ENCODE measurements at regions not wholly inside any gene's neighbourhood (a gene's known extent, or its start where the extent isn't known, plus 50 kb on each side); places are given as distances from the start of the nearest gene placed in this dataset.

DNA sequence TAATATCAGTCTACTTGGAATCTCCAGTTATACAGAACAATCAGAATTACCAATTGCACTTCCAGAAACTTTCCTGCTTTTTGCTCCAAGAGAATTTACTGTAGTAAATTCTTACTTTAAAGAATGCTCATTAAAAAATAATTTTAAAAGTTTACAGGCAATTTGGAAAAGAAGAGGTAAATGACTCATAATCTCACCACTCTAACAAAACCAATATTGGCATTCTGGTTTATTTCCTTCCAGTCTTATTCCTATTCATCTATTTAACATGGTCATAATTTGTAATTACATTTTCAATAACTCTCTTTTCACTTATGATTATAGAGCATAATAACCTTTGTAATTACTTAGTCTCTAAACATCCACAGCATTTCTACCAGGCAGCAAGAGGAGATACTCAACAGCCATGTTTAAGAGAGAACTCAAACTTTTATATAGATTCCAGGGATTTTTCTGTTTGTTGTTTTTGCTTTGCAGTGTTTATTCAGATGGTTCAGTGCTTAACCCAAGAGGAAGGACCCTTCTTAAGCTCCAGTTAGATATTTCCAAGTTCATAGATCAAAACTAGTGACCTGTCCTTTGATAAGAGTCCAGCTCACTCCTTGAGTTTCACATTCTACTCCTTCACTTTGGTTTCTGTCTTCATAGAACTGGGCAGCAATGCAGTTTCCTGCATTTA is 464.7 kb downstream of the TXNL1 start:
- Mint-ChIP-seq H3K4me1 (no peaks in the 10 kb centered on the region), H3K36me3 (ENCODE audit: low read depth) (no peaks in the 10 kb centered on the region), H3K4me3 (no peak overlapping the region), H3K27me3 (ENCODE audit: low read depth) (no peaks in the 10 kb centered on the region), H3K9me3 (no peaks in the 10 kb centered on the region), H3K27ac (no peak overlapping the region)
- TF ChIP-seq, protein P1, sequence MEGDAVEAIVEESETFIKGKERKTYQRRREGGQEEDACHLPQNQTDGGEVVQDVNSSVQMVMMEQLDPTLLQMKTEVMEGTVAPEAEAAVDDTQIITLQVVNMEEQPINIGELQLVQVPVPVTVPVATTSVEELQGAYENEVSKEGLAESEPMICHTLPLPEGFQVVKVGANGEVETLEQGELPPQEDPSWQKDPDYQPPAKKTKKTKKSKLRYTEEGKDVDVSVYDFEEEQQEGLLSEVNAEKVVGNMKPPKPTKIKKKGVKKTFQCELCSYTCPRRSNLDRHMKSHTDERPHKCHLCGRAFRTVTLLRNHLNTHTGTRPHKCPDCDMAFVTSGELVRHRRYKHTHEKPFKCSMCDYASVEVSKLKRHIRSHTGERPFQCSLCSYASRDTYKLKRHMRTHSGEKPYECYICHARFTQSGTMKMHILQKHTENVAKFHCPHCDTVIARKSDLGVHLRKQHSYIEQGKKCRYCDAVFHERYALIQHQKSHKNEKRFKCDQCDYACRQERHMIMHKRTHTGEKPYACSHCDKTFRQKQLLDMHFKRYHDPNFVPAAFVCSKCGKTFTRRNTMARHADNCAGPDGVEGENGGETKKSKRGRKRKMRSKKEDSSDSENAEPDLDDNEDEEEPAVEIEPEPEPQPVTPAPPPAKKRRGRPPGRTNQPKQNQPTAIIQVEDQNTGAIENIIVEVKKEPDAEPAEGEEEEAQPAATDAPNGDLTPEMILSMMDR (IDR thresholded peaks at IDR 0.05; ENCODE audit: unreplicated experiment in 3 of 3): no peak

DNA sequence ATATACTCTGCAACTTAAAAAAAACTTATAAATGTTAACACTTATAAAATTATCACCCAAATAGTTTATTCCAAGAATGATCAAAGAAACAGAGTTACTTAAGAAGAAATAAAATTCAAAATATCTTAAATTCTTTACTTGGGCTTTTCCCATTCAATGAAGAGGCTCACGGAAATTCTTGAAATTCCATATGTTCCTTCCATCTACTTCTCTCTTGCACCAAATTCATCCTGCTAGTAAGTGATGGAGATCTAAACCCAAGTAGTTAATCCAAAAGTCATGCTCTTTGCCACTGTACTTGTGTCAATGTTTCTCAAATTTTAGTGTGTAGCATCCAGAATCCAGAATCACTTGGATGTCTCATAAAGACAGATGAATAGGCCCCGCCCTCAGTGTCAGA is 465.9 kb downstream of the TXNL1 start:
- no peak overlapping the region for H3K27ac Mint-ChIP-seq
- H3K27me3 Mint-ChIP-seq (ENCODE audit: low read depth): no peaks in the 10 kb centered on the region
- H3K36me3 Mint-ChIP-seq (ENCODE audit: low read depth): no peaks in the 10 kb centered on the region
- no peak overlapping the region for H3K4me3 Mint-ChIP-seq
- no peaks in the 10 kb centered on the region for H3K9me3 Mint-ChIP-seq
- H3K4me1 Mint-ChIP-seq: peaks cover 3% of the 10 kb centered on the region
- TF ChIP-seq, protein P1 (IDR thresholded peaks at IDR 0.05; ENCODE audit: unreplicated experiment in 3 of 3): no peak

DNA sequence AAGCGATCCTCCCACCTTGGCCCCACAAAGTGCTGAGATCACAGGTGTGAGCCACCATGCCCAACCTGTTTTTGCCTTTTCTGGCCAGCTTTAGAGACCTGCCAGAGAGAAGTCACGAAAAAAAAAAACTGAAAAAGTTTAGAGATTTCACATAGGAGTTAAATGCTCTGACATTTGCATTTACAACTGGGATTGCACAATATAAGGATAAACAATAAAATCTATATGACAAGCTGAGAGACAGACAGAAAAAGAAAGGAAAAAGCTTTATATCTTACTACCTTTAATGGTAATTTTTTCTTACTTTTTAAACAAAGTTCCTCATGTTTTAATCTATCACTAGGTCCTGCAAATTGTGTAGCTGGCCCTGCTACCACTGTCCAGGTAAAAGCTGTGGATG is 466.5 kb downstream of the TXNL1 start:
- TF ChIP-seq, protein P1 (IDR thresholded peaks at IDR 0.05; ENCODE audit: unreplicated experiment in 3 of 3): no peak
- Mint-ChIP-seq H3K9me3 (no peaks in the 10 kb centered on the region), H3K36me3 (ENCODE audit: low read depth) (no peaks in the 10 kb centered on the region), H3K27ac (no peak overlapping the region), H3K27me3 (ENCODE audit: low read depth) (no peaks in the 10 kb centered on the region), H3K4me1 (peaks cover 6% of the 10 kb centered on the region), H3K4me3 (no peak overlapping the region)

DNA sequence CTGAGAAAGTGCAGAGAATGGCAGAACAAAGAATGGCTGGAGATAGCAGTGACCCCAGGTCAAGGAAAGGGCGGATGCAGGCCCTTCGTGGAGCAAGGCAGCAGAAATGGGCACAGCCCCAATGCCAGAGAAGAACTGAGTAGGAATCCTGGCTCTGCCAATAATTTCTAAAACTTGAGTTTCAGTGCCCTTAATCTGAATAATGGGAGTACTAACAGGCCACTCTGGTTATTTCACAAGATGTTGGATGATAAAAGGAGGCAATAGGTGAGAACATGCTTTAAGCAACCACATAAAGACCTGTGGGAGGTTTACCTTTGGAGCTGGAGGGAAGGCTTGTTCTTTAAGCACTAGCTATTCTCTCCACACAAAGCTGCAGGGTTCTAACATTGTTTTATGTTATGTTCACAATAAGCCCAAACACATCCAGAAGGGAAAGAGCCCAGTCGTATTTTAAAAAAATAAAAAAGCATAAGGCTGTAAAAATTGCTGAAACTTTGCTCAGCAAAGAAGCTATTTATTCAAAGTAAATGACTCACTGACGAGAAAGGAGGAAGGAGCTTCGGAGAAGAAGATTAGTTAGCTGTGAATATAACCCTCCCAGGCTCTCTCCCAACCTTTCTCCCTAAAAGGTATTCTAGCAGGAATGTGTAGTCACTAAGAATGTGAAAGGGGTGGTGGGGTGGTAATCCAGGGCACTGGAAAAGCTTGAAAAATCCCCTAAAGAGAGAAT is 470.2 kb downstream of the TXNL1 start:
- TF ChIP-seq, protein P1 (IDR thresholded peaks at IDR 0.05; ENCODE audit: unreplicated experiment in 3 of 3): no peak
- Mint-ChIP-seq H3K27me3 (ENCODE audit: low read depth) (no peaks in the 10 kb centered on the region), H3K9me3 (no peaks in the 10 kb centered on the region), H3K4me1 (peaks cover 7% of the 10 kb centered on the region), H3K27ac (peak overlapping the region in 1 of 3 experiments; percentile 18), H3K4me3 (no peak overlapping the region), H3K36me3 (ENCODE audit: low read depth) (peaks cover 3% of the 10 kb centered on the region)

DNA sequence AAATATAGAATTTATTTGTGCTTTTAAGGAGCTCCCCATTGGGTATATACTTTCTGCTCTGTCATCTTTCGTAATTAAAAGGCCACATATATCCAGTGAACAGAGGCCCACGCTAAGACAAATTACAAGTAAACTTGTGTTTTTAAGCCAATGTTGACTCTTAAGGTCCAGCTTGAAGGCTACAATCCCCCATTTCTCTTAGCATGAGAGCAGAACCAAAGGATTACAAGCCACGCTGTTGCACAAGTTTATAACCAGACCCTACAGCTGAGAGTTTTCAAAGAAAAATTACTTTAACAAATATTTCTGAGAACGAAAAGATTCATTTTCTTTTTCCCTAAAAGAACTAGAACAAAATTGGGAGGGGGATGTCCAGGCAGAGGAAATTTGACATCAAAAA is 471.0 kb downstream of the TXNL1 start:
- H3K4me3 Mint-ChIP-seq: no peak overlapping the region
- H3K36me3 Mint-ChIP-seq (ENCODE audit: low read depth): peaks cover 3% of the 10 kb centered on the region
- H3K4me1 Mint-ChIP-seq: peaks cover 16% of the 10 kb centered on the region
- H3K9me3 Mint-ChIP-seq: no peaks in the 10 kb centered on the region
- no peak overlapping the region for H3K27ac Mint-ChIP-seq
- H3K27me3 Mint-ChIP-seq (ENCODE audit: low read depth): no peaks in the 10 kb centered on the region
- TF ChIP-seq, protein P1 (IDR thresholded peaks at IDR 0.05; ENCODE audit: unreplicated experiment in 3 of 3): no peak

DNA sequence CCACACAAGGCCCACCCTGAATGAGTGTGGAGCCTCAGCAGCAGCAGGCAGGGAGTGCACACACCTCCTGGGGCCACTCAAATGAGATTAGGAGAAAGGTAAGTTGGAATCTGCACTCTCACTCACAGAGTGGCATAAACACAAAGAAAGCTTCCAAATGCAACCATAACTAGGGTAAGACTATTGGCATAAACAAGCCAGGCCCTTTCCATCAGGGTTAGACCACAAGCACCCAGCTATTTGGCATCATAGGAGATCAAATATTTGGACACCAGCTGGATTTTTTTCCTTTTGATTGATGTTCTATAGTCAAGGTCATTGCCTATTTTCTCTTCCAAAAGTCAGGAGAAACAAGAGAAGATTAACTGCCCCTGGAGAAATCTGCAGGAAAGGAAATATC is 471.5 kb downstream of the TXNL1 start:
- Mint-ChIP-seq H3K9me3 (no peaks in the 10 kb centered on the region), H3K4me1 (peaks cover 18% of the 10 kb centered on the region), H3K4me3 (no peak overlapping the region), H3K27ac (no peak overlapping the region), H3K36me3 (ENCODE audit: low read depth) (peaks cover 3% of the 10 kb centered on the region), H3K27me3 (ENCODE audit: low read depth) (no peaks in the 10 kb centered on the region)
- TF ChIP-seq, protein P1 (IDR thresholded peaks at IDR 0.05; ENCODE audit: unreplicated experiment in 3 of 3): no peak

All from nephron (organoid).